Panc1 (cell line): ENCODE measurements at regions not wholly inside any gene's neighbourhood (a gene's known extent, or its start where the extent isn't known, plus 50 kb on each side); places are given as distances from the start of the nearest gene placed in this dataset.

Source experiments
- CTCF ChIP-seq: fragments of 450-650 bp; IDR thresholded peaks from 2 replicates; pipeline ENCODE4 v1.5.1; 2017; ENCODE audit warnings: mild to moderate bottlenecking
- POLR2AphosphoS5 ChIP-seq: IDR thresholded peaks from 2 replicates; pipeline ENCODE4 v1.6.1; 2012; ENCODE audit warnings: mild to moderate bottlenecking, low read depth, low read length, moderate library complexity
- SIN3A ChIP-seq: IDR thresholded peaks from 2 replicates; pipeline ENCODE4 v1.6.1; 2012; ENCODE audit warnings: low read depth, mild to moderate bottlenecking, low read length, moderate library complexity, borderline replicate concordance; ENCODE audit not compliant: insufficient read depth
- TCF7L2 ChIP-seq: IDR thresholded peaks from 2 replicates; pipeline ENCODE4 v1.6.1; 2011; ENCODE audit warnings: mild to moderate bottlenecking, low read depth, low read length, inconsistent platforms
- TF ChIP-seq, protein P1 (sequence below), 2 experiments: IDR thresholded peaks; 2 replicates each; pipeline ENCODE4 v1.6.1; 2011 to 2012; ENCODE audit warnings: low read depth in 2 of 2, control low read depth in 1 of 2, low read length in 1 of 2, mild to moderate bottlenecking in 1 of 2, moderate library complexity in 1 of 2; ENCODE audit not compliant: insufficient read depth in 1 of 2

DNA sequence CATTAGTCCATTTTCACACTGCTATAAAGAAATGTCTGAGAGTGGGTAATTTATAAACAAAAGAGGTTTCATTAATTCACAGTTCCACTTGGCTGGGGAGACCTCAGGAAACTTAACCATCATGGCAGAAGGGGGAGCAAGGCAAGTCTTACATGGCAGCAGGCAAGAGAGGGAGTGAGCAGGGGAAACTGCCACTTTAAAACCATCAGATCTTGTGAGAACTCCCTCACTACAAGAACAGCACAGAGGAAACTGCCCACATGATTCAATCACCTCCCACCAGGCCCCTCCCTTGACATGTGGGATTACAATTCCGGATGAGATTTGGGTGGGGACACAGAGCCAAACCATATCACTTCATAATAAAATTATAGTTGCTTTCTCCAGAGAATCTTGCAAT, 365.5 kb upstream of the ID2 start:
- TF ChIP-seq POLR2AphosphoS5 (no peak), TCF7L2 (no peak), CTCF (no peak), SIN3A (no peak)
- TF ChIP-seq, protein P1, sequence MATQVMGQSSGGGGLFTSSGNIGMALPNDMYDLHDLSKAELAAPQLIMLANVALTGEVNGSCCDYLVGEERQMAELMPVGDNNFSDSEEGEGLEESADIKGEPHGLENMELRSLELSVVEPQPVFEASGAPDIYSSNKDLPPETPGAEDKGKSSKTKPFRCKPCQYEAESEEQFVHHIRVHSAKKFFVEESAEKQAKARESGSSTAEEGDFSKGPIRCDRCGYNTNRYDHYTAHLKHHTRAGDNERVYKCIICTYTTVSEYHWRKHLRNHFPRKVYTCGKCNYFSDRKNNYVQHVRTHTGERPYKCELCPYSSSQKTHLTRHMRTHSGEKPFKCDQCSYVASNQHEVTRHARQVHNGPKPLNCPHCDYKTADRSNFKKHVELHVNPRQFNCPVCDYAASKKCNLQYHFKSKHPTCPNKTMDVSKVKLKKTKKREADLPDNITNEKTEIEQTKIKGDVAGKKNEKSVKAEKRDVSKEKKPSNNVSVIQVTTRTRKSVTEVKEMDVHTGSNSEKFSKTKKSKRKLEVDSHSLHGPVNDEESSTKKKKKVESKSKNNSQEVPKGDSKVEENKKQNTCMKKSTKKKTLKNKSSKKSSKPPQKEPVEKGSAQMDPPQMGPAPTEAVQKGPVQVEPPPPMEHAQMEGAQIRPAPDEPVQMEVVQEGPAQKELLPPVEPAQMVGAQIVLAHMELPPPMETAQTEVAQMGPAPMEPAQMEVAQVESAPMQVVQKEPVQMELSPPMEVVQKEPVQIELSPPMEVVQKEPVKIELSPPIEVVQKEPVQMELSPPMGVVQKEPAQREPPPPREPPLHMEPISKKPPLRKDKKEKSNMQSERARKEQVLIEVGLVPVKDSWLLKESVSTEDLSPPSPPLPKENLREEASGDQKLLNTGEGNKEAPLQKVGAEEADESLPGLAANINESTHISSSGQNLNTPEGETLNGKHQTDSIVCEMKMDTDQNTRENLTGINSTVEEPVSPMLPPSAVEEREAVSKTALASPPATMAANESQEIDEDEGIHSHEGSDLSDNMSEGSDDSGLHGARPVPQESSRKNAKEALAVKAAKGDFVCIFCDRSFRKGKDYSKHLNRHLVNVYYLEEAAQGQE (IDR thresholded peaks at IDR 0.05; ENCODE audit: insufficient read depth in 1 of 2, low read depth in 2 of 2, low read length in 1 of 2) = no peak
